IMR-90 (cell line): ENCODE measurements at regions not wholly inside any gene's neighbourhood (a gene's known extent, or its start where the extent isn't known, plus 50 kb on each side); places are given as distances from the start of the nearest gene placed in this dataset.
A peak's percentile ranks its signal among the peaks of the same experiment; 100 is the strongest.

ENCODE experiments used
- ATAC-seq: fragments of 200-7000 bp; cut with Tn5 transposase; 2 replicates; pipeline ENCODE4 v1.9.1; 2020; ENCODE audit warnings: low read depth, mild to moderate bottlenecking, moderate library complexity
- BruUV-seq: library from RNA; stranded (reverse); fragments of 400-500 nt; replicated peaks from 2 replicates; lab custom pipeline; 2021; lab: Mats Ljungman, UMichigan
- CTCF ChIA-PET: fragments of 300-600 bp; formaldehyde crosslinking; extraction: SDS; loops from one replicate; lab custom pipeline; 2021; ENCODE audit warnings: antibody characterized with exemption; lab: Yijun Ruan, JAX
- POLR2A ChIA-PET: fragments of 300-600 bp; sonication (Branson Sonifier 250); formaldehyde crosslinking; loops from one replicate; lab custom pipeline; 2022; ENCODE audit warnings: antibody characterized with exemption; ENCODE audit not compliant: unreplicated experiment; lab: Charles Lee
- DNase-seq: peaks from one replicate; pipeline ENCODE4 v3.0.0; 2013
- H2AFZ ChIP-seq: replicated peaks from 2 replicates; pipeline ENCODE3; 2013; ENCODE audit warnings: low read length, mild to moderate bottlenecking; ENCODE audit not compliant: poor library complexity
- H2AK5ac ChIP-seq: 2 replicates; pipeline ENCODE4 v1.6.1; 2013; ENCODE audit warnings: low read depth, low read length, inconsistent platforms
- H2AK9ac ChIP-seq: replicated peaks from 2 replicates; pipeline ENCODE3; 2013; ENCODE audit warnings: mild to moderate bottlenecking, low read depth, low read length, moderate library complexity; ENCODE audit not compliant: poor library complexity
- H2BK120ac ChIP-seq: 2 replicates; pipeline ENCODE4 v1.6.1; 2013; ENCODE audit warnings: low read depth, low read length, inconsistent platforms
- H2BK15ac ChIP-seq: 3 replicates; pipeline ENCODE4 v1.6.1; 2013; ENCODE audit warnings: low read depth, low read length, inconsistent platforms
- H2BK20ac ChIP-seq: 2 replicates; pipeline ENCODE4 v1.6.1; 2013; ENCODE audit warnings: low read depth, mild to moderate bottlenecking, inconsistent platforms, low read length, moderate library complexity
- H2BK5ac ChIP-seq: 2 replicates; pipeline ENCODE4 v1.6.1; 2013; ENCODE audit warnings: mild to moderate bottlenecking, low read depth, low read length, inconsistent platforms; ENCODE audit not compliant: poor library complexity, severe bottlenecking
- H3K14ac ChIP-seq: replicated peaks from 2 replicates; pipeline ENCODE4 v1.6.1; 2013; ENCODE audit warnings: low read depth, low read length, inconsistent platforms
- H3K18ac ChIP-seq: 2 replicates; pipeline ENCODE4 v1.6.1; 2013; ENCODE audit warnings: low read depth, low read length, control low read depth
- H3K23ac ChIP-seq: 2 replicates; pipeline ENCODE4 v1.6.1; 2013; ENCODE audit warnings: low read depth, low read length, inconsistent platforms
- H3K27ac ChIP-seq: 2 replicates; pipeline ENCODE4 v1.5.1; 2013; ENCODE audit warnings: mild to moderate bottlenecking, control low read depth, low read length; ENCODE audit not compliant: insufficient read depth
- H3K27me3 ChIP-seq: 2 replicates; pipeline ENCODE4 v1.6.1; 2013; ENCODE audit warnings: low read length; ENCODE audit not compliant: control insufficient read depth, insufficient read depth
- H3K36me3 ChIP-seq: 2 replicates; pipeline ENCODE4 v1.6.1; 2013; ENCODE audit warnings: low read length, mixed read lengths; ENCODE audit not compliant: control insufficient read depth, insufficient read depth
- H3K4ac ChIP-seq: 2 replicates; pipeline ENCODE4 v1.6.1; 2013; ENCODE audit warnings: low read depth, low read length, inconsistent platforms
- H3K4me1 ChIP-seq: 2 replicates; pipeline ENCODE4 v1.6.1; 2013; ENCODE audit warnings: low read length, mixed read lengths; ENCODE audit not compliant: control insufficient read depth, insufficient read depth
- H3K4me2 ChIP-seq: 2 replicates; pipeline ENCODE4 v1.6.1; 2013; ENCODE audit warnings: low read depth, mild to moderate bottlenecking, control low read depth, low read length, moderate library complexity
- H3K4me3 ChIP-seq: 2 replicates; pipeline ENCODE4 v1.5.1; 2013; ENCODE audit warnings: low read depth, mild to moderate bottlenecking, control low read depth, low read length, moderate library complexity; ENCODE audit not compliant: insufficient read depth
- H3K56ac ChIP-seq: 2 replicates; pipeline ENCODE4 v1.6.1; 2013; ENCODE audit warnings: low read length, inconsistent platforms; ENCODE audit not compliant: insufficient read depth; ENCODE audit errors: extremely low read depth
- H3K79me1 ChIP-seq, 2 experiments: 2 replicates each; pipeline ENCODE4 v1.6.1; 2013; ENCODE audit warnings: low read length in 2 of 2, inconsistent platforms in 1 of 2, low read depth in 1 of 2
- H3K9ac ChIP-seq: 2 replicates; pipeline ENCODE4 v1.6.1; 2013; ENCODE audit warnings: low read depth, low read length, control low read depth
- H3K9me1 ChIP-seq: 2 replicates; pipeline ENCODE4 v1.6.1; 2013; ENCODE audit warnings: low read length, inconsistent platforms; ENCODE audit not compliant: insufficient read depth
- H3K9me3 ChIP-seq: 2 replicates; pipeline ENCODE4 v1.6.1; 2013; ENCODE audit warnings: low read length; ENCODE audit not compliant: control insufficient read depth, insufficient read depth
- H4K20me1 ChIP-seq: 2 replicates; pipeline ENCODE4 v1.6.1; 2013; ENCODE audit warnings: low read length, inconsistent platforms; ENCODE audit not compliant: insufficient read depth
- H4K5ac ChIP-seq: 2 replicates; pipeline ENCODE4 v1.6.1; 2013; ENCODE audit warnings: mild to moderate bottlenecking, low read depth, low read length, control low read depth
- H4K8ac ChIP-seq, 2 experiments: 2 replicates each; pipeline ENCODE4 v1.6.1; 2013; ENCODE audit warnings: low read depth in 2 of 2, low read length in 2 of 2, control low read depth in 1 of 2, inconsistent platforms in 1 of 2
- H4K91ac ChIP-seq: 2 replicates; pipeline ENCODE4 v1.6.1; 2013; ENCODE audit warnings: low read depth, low read length, inconsistent platforms; ENCODE audit not compliant: insufficient read depth
- BHLHE40 ChIP-seq: fragments of 150-350 bp; IDR thresholded peaks from 2 replicates; pipeline ENCODE4 v1.6.1; 2016; ENCODE audit warnings: mild to moderate bottlenecking, low read depth, low read length
- CEBPB ChIP-seq: IDR thresholded peaks from 2 replicates; pipeline ENCODE4 v1.6.1; 2012; ENCODE audit warnings: low read depth, low read length, improper control_type of control experiment
- FOS ChIP-seq: fragments of 150-350 bp; IDR thresholded peaks from 2 replicates; pipeline ENCODE4 v1.6.1; 2016; ENCODE audit warnings: low read depth, low read length
- MAFK ChIP-seq: IDR thresholded peaks from 2 replicates; pipeline ENCODE4 v1.6.1; 2012; ENCODE audit warnings: low read depth, low read length, improper control_type of control experiment
- MXI1 ChIP-seq: IDR thresholded peaks from 2 replicates; pipeline ENCODE4 v1.6.1; 2012; ENCODE audit warnings: low read depth, mild to moderate bottlenecking, low read length, moderate library complexity, borderline replicate concordance
- NFE2L2 ChIP-seq: fragments of 150-350 bp; IDR thresholded peaks from 2 replicates; pipeline ENCODE4 v1.6.1; 2016; ENCODE audit warnings: low read depth, mild to moderate bottlenecking, low read length
- POLR2A ChIP-seq: IDR thresholded peaks from 2 replicates; pipeline ENCODE4 v1.6.1; 2012; ENCODE audit warnings: mild to moderate bottlenecking, low read depth, low read length
- RAD21 ChIP-seq: IDR thresholded peaks from 2 replicates; pipeline ENCODE4 v1.6.1; 2012; ENCODE audit warnings: low read length, improper control_type of control experiment
- RCOR1 ChIP-seq: IDR thresholded peaks from 2 replicates; pipeline ENCODE4 v1.6.1; 2012; ENCODE audit warnings: mild to moderate bottlenecking, low read length, improper control_type of control experiment; ENCODE audit not compliant: insufficient replicate concordance
- dilution Hi-C: fragments of 300-500 bp; cut with HindIII; formaldehyde crosslinking; loops from one replicate; pipeline ENCODE4 v1.14.3; 2018; ENCODE audit warnings: low sequenced_read_pairs; ENCODE audit not compliant: unreplicated experiment
- in situ Hi-C: fragments of 300-500 bp; cut with MboI; formaldehyde crosslinking; loops from 3 replicates; pipeline ENCODE4 v1.14.3; 2019; ENCODE audit warnings: low sequenced_read_pairs, inconsistent platforms, mixed read lengths
- intact Hi-C: fragments of 100-400 bp; cut with micrococcal nuclease; formaldehyde crosslinking; loops from 2 replicates; pipeline ENCODE4 v1.10.0; 2022
- TF ChIP-seq, protein P1 (sequence below): fragments of 150-350 bp; IDR thresholded peaks from 2 replicates; pipeline ENCODE4 v1.6.1; 2016; ENCODE audit warnings: low read depth, mild to moderate bottlenecking, low read length, moderate library complexity, borderline replicate concordance
- TF ChIP-seq, protein P2 (sequence below): fragments of 150-350 bp; IDR thresholded peaks from 2 replicates; pipeline ENCODE4 v1.6.1; 2017; ENCODE audit warnings: mild to moderate bottlenecking, antibody characterized with exemption, low read length, low read depth
- TF ChIP-seq, protein P3 (sequence below): conservative IDR thresholded peaks from 2 replicates; pipeline ENCODE4 v1.5.1; 2012; ENCODE audit warnings: mild to moderate bottlenecking, low read depth, low read length, improper control_type of control experiment

DNA sequence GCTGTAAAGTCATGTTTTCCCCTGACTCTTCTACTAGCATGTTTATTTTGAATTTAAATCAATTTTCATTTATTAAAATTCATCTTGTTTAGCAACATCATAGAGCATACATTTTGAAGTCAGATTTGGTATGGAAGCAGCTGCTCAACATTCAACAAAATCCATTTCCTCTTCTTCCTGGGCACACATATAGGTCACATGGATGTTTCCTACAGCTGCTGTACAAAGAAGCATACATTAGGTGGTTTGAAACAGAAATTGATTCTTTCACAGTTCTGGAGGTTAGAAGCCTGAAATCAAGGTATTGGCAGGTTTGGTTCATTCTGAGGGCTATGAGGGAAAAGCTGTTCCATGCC lies 495.2 kb downstream of the RFPL4B start:
- Histone ChIP-seq H3K14ac (no peak overlapping the region), H3K9me3 (no peaks in the 10 kb centered on the region), H3K4me3 (no peak overlapping the region), H2BK20ac (no peak overlapping the region), H4K5ac (no peak overlapping the region), H2BK120ac (no peak overlapping the region), H3K56ac (no peak overlapping the region), H4K20me1 (no peaks in the 10 kb centered on the region), H3K23ac (no peak overlapping the region), H3K4ac (no peak overlapping the region), H3K18ac (peak overlapping the region; percentile 49; the same call in 1 of the 2 replicates), H2BK5ac (no peak overlapping the region), H4K8ac (no peak overlapping the region), H3K9me1 (no peaks in the 10 kb centered on the region), H2AK5ac (no peak overlapping the region), H4K91ac (no peak overlapping the region), H2AFZ (no peak overlapping the region), H2AK9ac (no peak overlapping the region), H3K36me3 (no peaks in the 10 kb centered on the region), H2BK15ac (no peak overlapping the region), H3K4me2 (no peak overlapping the region), H3K27me3 (no peaks in the 10 kb centered on the region), H3K27ac (no peak overlapping the region), H3K4me1 (peaks cover 4% of the 10 kb centered on the region), H3K9ac (no peak overlapping the region), H3K79me1 (no peaks in the 10 kb centered on the region)
- TF ChIP-seq BHLHE40 (no peak), MAFK (no peak), FOS (no peak), NFE2L2 (no peak), RCOR1 (no peak), CEBPB (no peak), MXI1 (no peak), RAD21 (no peak), POLR2A (no peak)
- TF ChIP-seq, protein P1, sequence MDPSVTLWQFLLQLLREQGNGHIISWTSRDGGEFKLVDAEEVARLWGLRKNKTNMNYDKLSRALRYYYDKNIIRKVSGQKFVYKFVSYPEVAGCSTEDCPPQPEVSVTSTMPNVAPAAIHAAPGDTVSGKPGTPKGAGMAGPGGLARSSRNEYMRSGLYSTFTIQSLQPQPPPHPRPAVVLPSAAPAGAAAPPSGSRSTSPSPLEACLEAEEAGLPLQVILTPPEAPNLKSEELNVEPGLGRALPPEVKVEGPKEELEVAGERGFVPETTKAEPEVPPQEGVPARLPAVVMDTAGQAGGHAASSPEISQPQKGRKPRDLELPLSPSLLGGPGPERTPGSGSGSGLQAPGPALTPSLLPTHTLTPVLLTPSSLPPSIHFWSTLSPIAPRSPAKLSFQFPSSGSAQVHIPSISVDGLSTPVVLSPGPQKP, result no peak
- TF ChIP-seq, protein P2, sequence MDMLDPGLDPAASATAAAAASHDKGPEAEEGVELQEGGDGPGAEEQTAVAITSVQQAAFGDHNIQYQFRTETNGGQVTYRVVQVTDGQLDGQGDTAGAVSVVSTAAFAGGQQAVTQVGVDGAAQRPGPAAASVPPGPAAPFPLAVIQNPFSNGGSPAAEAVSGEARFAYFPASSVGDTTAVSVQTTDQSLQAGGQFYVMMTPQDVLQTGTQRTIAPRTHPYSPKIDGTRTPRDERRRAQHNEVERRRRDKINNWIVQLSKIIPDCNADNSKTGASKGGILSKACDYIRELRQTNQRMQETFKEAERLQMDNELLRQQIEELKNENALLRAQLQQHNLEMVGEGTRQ, result no peak
- TF ChIP-seq, protein P3, sequence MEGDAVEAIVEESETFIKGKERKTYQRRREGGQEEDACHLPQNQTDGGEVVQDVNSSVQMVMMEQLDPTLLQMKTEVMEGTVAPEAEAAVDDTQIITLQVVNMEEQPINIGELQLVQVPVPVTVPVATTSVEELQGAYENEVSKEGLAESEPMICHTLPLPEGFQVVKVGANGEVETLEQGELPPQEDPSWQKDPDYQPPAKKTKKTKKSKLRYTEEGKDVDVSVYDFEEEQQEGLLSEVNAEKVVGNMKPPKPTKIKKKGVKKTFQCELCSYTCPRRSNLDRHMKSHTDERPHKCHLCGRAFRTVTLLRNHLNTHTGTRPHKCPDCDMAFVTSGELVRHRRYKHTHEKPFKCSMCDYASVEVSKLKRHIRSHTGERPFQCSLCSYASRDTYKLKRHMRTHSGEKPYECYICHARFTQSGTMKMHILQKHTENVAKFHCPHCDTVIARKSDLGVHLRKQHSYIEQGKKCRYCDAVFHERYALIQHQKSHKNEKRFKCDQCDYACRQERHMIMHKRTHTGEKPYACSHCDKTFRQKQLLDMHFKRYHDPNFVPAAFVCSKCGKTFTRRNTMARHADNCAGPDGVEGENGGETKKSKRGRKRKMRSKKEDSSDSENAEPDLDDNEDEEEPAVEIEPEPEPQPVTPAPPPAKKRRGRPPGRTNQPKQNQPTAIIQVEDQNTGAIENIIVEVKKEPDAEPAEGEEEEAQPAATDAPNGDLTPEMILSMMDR, result no peak
- BruUV-seq, result no TSS peak
- ATAC-seq (no peak), DNase-seq (no peak)
- in situ Hi-C loops, result no loop called here
- dilution Hi-C loops, result no loop called here
- intact Hi-C loops, result loop anchor here (5.0 kb wide), 1 partner anchor 35 kb away; no protein-coding TSS in a partner anchor
- ChIA-PET POLR2A (no interaction called here), CTCF (interaction anchor here (0.7 to 1.1 kb wide), 2 partner anchors 10 to 44 kb away, joined by 3 read pairs; no protein-coding TSS in a partner anchor)
